Spleen (tissue), 11 donors: ENCODE measurements at regions not wholly inside any gene's neighbourhood (a gene's known extent, or its start where the extent isn't known, plus 50 kb on each side); places are given as distances from the start of the nearest gene placed in this dataset.

Source experiments
- DNase-seq: peaks from one replicate; pipeline ENCODE4 v3.0.0-alpha.2; 2020
- H3K27ac ChIP-seq, 8 donors: fragments of 200-600 bp; sonication (generic) in 7 of 8; 1 replicate in 4 of 8; 2 replicates in 4 of 8; pipeline versions ENCODE4 v1.5.0 to v1.8.0; 2016 to 2021; ENCODE audit warnings: inconsistent platforms in 4 of 8, mild to moderate bottlenecking in 4 of 8, moderate library complexity in 1 of 8
- H3K27me3 ChIP-seq, 7 donors: fragments of 200-600 bp; sonication (generic) in 6 of 7; replicated peaks in 1 of 7; 1 replicate in 4 of 7; 2 replicates in 3 of 7; pipeline versions ENCODE4 v1.5.0 to v1.8.0; 2016 to 2021; ENCODE audit warnings: inconsistent platforms in 3 of 7, mild to moderate bottlenecking in 1 of 7
- H3K36me3 ChIP-seq, 6 donors: fragments of 200-600 bp; sonication (generic) in 5 of 6; 1 replicate in 4 of 6; 2 replicates in 2 of 6; pipeline versions ENCODE4 v1.5.0 to v1.8.0; 2016 to 2021; ENCODE audit warnings: inconsistent platforms in 2 of 6
- H3K4me1 ChIP-seq, 6 donors: fragments of 200-600 bp; sonication (generic) in 5 of 6; 1 replicate in 3 of 6; 2 replicates in 3 of 6; pipeline versions ENCODE4 v1.5.0 to v1.8.0; 2016 to 2021; ENCODE audit warnings: inconsistent platforms in 3 of 6
- H3K4me3 ChIP-seq, 8 donors: fragments of 200-600 bp; sonication (generic) in 7 of 8; 1 replicate in 4 of 8; 2 replicates in 4 of 8; pipeline versions ENCODE4 v1.5.0 to v1.8.0; 2016 to 2021; ENCODE audit warnings: inconsistent platforms in 4 of 8, mild to moderate bottlenecking in 4 of 8, moderate library complexity in 2 of 8
- H3K9me3 ChIP-seq, 8 donors: fragments of 200-600 bp; sonication (generic) in 7 of 8; 1 replicate in 4 of 8; 2 replicates in 4 of 8; pipeline versions ENCODE4 v1.5.0 to v1.8.0; 2016 to 2021; ENCODE audit warnings: inconsistent platforms in 4 of 8
- POLR2A ChIP-seq, 3 donors: fragments of 450-650 bp; IDR thresholded peaks; one replicate each; pipeline ENCODE4 v1.5.1; 2017; ENCODE audit warnings: antibody characterized with exemption in 3 of 3, mild to moderate bottlenecking in 1 of 3
- POLR2AphosphoS5 ChIP-seq, 3 donors: sonication (generic); formaldehyde crosslinking; IDR thresholded peaks; one replicate each; pipeline ENCODE4 v1.5.1; 2017; ENCODE audit warnings: antibody characterized with exemption in 3 of 3
- WGBS, 5 donors: extraction: QIAGEN DNeasy Blood & Tissue Kit in 3 of 5; methylation state at CpG; one replicate each; pipeline versions ENCODE4 v1.1.5 to v1.1.7; 2013 to 2018; 5-methylcytosine and 5-hydroxymethylcytosine counted together
- intact Hi-C: fragments of 100-400 bp; cut with DNase I; formaldehyde crosslinking; loops from one replicate; pipeline ENCODE4 v1.15.0; 2023; ENCODE audit warnings: low total_unique reads
- TF ChIP-seq, protein P1 (sequence below), 11 experiments: fragments of 200-600 bp in 7 of 11; fragments of 450-650 bp in 4 of 11; sonication (generic) in 4 of 11; IDR thresholded peaks in 8 of 11; conservative IDR thresholded peaks in 3 of 11; 1 replicate in 7 of 11; 2 replicates in 4 of 11; pipeline versions ENCODE4 v1.4.0 to v1.8.0; 2016 to 2021; ENCODE audit warnings: antibody characterized with exemption in 11 of 11, inconsistent platforms in 4 of 11, mild to moderate bottlenecking in 1 of 11
- donor health status: healthy with polysubstance abuse.
- donor health status: DM: no; HTN: no; CAD: no; lungs with moderate emphysema.
- donor health status: DM: no; HTN: no; CAD: no.
- donor health status: Bipolar disorder and iron deficiency.
- donor health status: healthy.
- donor health status: DM: no; HTN: no; CAD: no.
- donor health status: DM: yes; HTN: yes; CAD: no.

DNA sequence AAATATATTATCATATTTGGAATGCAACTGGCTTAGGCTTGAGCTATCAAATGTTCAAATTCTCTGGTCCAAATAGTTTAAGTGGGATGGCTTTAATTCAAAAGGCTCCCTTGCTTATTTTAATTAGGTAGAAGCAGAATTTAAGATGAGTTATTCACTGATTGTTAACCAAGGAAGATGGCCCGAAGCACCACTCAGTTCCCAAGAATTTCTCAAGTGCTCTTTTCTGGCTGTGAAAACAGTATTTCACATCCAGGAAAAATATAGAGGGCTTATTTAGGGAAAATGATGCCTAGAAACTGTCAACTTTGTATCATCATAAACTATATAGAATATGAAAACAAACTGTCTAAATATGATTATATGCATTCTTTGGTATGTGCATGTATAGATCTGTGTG lies 246.5 kb upstream of the SFRP2 start:
- Histone ChIP-seq H3K27ac (no peak overlapping the region), H3K9me3 (peaks cover 0 to 14% (median 10%) of the 10 kb centered on the region in 8 donors), H3K27me3 (peaks cover 0 to 4% (median 0%) of the 10 kb centered on the region in 7 donors), H3K36me3 (no peaks in the 10 kb centered on the region), H3K4me1 (no peaks in the 10 kb centered on the region), H3K4me3 (no peak overlapping the region)
- 59 to 79% (median 76%) methylated on average over 1 of the region's 1 CpG for WGBS, 5 donors
- no peak for TF ChIP-seq POLR2A (IDR thresholded peaks at IDR 0.05)
- TF ChIP-seq, protein P1, sequence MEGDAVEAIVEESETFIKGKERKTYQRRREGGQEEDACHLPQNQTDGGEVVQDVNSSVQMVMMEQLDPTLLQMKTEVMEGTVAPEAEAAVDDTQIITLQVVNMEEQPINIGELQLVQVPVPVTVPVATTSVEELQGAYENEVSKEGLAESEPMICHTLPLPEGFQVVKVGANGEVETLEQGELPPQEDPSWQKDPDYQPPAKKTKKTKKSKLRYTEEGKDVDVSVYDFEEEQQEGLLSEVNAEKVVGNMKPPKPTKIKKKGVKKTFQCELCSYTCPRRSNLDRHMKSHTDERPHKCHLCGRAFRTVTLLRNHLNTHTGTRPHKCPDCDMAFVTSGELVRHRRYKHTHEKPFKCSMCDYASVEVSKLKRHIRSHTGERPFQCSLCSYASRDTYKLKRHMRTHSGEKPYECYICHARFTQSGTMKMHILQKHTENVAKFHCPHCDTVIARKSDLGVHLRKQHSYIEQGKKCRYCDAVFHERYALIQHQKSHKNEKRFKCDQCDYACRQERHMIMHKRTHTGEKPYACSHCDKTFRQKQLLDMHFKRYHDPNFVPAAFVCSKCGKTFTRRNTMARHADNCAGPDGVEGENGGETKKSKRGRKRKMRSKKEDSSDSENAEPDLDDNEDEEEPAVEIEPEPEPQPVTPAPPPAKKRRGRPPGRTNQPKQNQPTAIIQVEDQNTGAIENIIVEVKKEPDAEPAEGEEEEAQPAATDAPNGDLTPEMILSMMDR (IDR thresholded peaks at IDR 0.05 in 8 of 11, conservative IDR thresholded peaks at IDR 0.05 in 3 of 11): no peak
- intact Hi-C loops: no loop called here
- no peak for DNase-seq

DNA sequence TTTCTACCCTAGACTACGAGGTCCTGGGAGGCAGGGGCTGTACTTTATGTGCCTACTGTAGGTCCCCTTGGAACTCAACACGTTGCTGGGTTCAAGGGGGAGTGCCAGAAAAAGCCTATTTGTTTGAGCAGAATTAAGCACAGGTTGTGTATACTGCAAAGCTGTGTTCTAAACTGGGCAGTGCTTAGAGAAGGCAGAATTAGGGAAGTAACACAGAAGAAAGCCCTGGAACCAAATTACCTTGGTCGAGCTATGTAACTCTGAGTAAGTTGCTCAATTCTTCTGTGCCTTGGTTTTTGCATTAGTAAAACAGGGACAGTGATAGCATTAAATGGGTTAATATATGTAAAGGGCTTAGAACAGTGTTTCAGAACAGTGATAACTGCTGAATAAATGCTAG lies 245.0 kb upstream of the SFRP2 start:
- peaks cover 0 to 4% (median 0%) of the 10 kb centered on the region in 7 donors for H3K27me3 ChIP-seq
- H3K27ac ChIP-seq: no peak overlapping the region
- 46 to 51% (median 50%) methylated on average over 3 of the region's 3 CpGs for WGBS, 5 donors
- no peak for DNase-seq
- H3K9me3 ChIP-seq: peaks cover 0 to 14% (median 10%) of the 10 kb centered on the region in 8 donors
- no peak overlapping the region for H3K4me3 ChIP-seq
- no peaks in the 10 kb centered on the region for H3K36me3 ChIP-seq
- TF ChIP-seq POLR2AphosphoS5 (IDR thresholded peaks at IDR 0.05): no peak
- TF ChIP-seq, protein P1 (IDR thresholded peaks at IDR 0.05 in 8 of 11, conservative IDR thresholded peaks at IDR 0.05 in 3 of 11): no peak
- no peak for TF ChIP-seq POLR2A (IDR thresholded peaks at IDR 0.05)
- intact Hi-C loops: no loop called here
- H3K4me1 ChIP-seq: no peaks in the 10 kb centered on the region

DNA sequence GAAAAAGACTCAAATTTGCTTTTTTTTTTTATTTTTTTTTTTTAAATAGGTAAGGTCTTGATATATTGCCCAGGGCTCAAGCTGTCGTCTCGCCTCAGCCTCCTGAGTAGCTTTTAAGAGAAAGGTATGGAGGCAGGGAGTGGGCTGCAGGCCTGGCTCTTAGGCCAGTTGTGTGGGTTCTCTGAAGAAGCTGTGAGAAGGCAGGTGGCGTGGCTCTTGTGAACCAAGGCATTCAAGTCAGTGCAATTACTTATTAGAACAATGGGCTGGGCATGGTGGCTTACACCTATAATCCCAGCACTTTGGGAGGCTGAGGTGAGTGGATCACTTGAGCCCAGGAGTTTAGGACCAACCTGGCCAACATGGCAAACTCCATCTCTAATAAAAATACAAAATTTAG lies 244.0 kb upstream of the SFRP2 start:
- no peaks in the 10 kb centered on the region for H3K4me1 ChIP-seq
- H3K9me3 ChIP-seq: peaks cover 0 to 14% (median 10%) of the 10 kb centered on the region in 8 donors
- no peak overlapping the region for H3K27ac ChIP-seq
- no peaks in the 10 kb centered on the region for H3K36me3 ChIP-seq
- no peak overlapping the region for H3K4me3 ChIP-seq
- WGBS, 5 donors: 83 to 87% (median 86%) methylated on average over 3 of the region's 3 CpGs
- TF ChIP-seq POLR2AphosphoS5 (IDR thresholded peaks at IDR 0.05): no peak
- TF ChIP-seq, protein P1 (IDR thresholded peaks at IDR 0.05 in 8 of 11, conservative IDR thresholded peaks at IDR 0.05 in 3 of 11): no peak
- TF ChIP-seq POLR2A (IDR thresholded peaks at IDR 0.05): no peak
- intact Hi-C loops: no loop called here
- DNase-seq: no peak
- H3K27me3 ChIP-seq: peaks cover 0 to 4% (median 0%) of the 10 kb centered on the region in 7 donors

DNA sequence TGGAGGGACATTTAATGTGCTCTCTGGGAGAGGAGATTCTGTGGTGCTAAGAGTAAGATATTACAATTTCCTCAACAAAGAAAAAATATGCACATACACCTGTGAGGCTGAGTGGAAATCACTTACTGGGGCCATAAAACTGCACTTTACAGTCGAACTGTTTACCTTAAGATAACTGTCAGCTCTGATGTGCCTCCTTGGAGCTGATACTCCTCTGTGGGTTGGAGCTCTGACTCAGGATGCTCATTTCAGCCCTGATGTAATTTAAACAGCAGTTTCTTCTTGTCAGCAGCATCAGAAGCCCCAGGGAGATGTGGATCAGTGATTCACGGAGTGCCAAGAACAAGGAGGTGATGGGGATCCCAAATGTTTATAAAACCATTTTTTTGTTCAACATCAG lies 241.9 kb upstream of the SFRP2 start:
- H3K4me1 ChIP-seq: no peaks in the 10 kb centered on the region
- no peak overlapping the region for H3K4me3 ChIP-seq
- H3K27ac ChIP-seq: no peak overlapping the region
- TF ChIP-seq POLR2A (IDR thresholded peaks at IDR 0.05) (no peak), POLR2AphosphoS5 (IDR thresholded peaks at IDR 0.05) (no peak)
- TF ChIP-seq, protein P1 (IDR thresholded peaks at IDR 0.05 in 8 of 11, conservative IDR thresholded peaks at IDR 0.05 in 3 of 11): no peak
- no peaks in the 10 kb centered on the region for H3K36me3 ChIP-seq
- H3K27me3 ChIP-seq: peaks cover 0 to 5% (median 0%) of the 10 kb centered on the region in 7 donors
- intact Hi-C loops: no loop called here
- WGBS, 5 donors: 39 to 58% (median 43%) methylated on average over 2 of the region's 2 CpGs
- peaks cover 0 to 14% (median 10%) of the 10 kb centered on the region in 8 donors for H3K9me3 ChIP-seq
- no peak for DNase-seq
